ENCODE measurements at regions not wholly inside any gene's neighbourhood (a gene's known extent, or its start where the extent isn't known, plus 50 kb on each side); places are given as distances from the start of the nearest gene placed in this dataset.
A peak's percentile ranks its signal among the peaks of the same experiment; 100 is the strongest.

GRCh38 chr6:159104931-159105330, 60.1 kb upstream of the TAGAP start:
- Histone ChIP-seq H3K4me1 (no peaks in the 10 kb centered on the region), H3K27me3 (peaks cover 0 to 5% (median 0%) of the 10 kb centered on the region in 4 donors), H3K4me3 (no peak overlapping the region), H3K36me3 (no peaks in the 10 kb centered on the region), H3K27ac (no peak overlapping the region), H3K9me3 (no peaks in the 10 kb centered on the region)
- TF ChIP-seq, protein P1, sequence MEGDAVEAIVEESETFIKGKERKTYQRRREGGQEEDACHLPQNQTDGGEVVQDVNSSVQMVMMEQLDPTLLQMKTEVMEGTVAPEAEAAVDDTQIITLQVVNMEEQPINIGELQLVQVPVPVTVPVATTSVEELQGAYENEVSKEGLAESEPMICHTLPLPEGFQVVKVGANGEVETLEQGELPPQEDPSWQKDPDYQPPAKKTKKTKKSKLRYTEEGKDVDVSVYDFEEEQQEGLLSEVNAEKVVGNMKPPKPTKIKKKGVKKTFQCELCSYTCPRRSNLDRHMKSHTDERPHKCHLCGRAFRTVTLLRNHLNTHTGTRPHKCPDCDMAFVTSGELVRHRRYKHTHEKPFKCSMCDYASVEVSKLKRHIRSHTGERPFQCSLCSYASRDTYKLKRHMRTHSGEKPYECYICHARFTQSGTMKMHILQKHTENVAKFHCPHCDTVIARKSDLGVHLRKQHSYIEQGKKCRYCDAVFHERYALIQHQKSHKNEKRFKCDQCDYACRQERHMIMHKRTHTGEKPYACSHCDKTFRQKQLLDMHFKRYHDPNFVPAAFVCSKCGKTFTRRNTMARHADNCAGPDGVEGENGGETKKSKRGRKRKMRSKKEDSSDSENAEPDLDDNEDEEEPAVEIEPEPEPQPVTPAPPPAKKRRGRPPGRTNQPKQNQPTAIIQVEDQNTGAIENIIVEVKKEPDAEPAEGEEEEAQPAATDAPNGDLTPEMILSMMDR (IDR thresholded peaks at IDR 0.05), result no peak
- no peak for DNase-seq
- ATAC-seq, result no peak
- no peak for FAIRE-seq
- WGBS, 2 donors, result 75 to 82% methylated on average over 5 of the region's 5 CpGs
- intact Hi-C loops (cut with DNase I), result loop anchor here in 2 of 3 donors (10.0 kb wide), 1 partner anchor 60 kb away; the partner anchor contains the start of gene TAGAP (in 2 of the 2)

DNA sequence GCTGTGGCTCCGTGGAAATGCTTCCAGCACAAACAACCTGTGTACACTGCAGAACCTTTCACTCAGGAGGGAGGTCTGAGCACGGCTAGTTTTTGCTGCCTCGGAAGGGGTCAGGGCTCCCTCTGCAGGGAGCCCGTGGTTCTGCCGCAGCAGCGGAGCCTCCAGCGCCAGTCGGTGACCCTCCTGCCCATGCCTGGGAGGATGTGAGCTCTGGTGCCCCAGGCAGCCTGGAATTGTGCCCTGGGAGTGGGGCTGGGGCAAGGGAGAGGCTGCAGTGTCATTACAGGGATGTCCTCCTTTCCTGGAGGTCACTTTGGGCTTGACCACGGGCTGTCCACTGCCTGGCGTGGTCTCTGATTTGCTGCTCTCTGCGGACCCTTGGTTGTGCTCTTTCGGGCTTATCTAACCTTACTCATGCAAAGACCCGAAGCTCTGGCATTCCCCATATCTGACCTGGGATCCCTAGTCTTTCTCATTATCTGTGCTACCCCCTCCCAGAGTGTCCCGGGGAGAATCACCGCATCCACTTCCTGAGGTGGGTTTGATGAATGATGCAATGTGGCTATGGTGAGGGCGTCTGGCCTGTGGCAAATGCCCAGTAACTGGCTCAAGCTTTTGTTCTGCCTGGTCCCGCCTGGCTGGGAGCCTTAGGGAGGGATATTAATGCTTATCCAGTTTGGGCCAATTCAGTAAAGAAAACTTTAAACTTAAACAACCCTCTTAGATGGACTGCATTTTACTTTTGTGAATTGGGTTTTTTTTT, 59.6 kb upstream of the TAGAP start:
- Histone ChIP-seq H3K27me3 (peaks cover 0 to 5% (median 0%) of the 10 kb centered on the region in 4 donors), H3K36me3 (no peaks in the 10 kb centered on the region), H3K27ac (no peak overlapping the region), H3K4me1 (no peaks in the 10 kb centered on the region), H3K4me3 (no peak overlapping the region), H3K9me3 (no peaks in the 10 kb centered on the region)
- intact Hi-C loops (cut with DNase I), result loop anchor here in 2 of 3 donors (10.0 kb wide), 1 partner anchor 60 kb away; the partner anchor contains the start of gene TAGAP (in 2 of the 2)
- DNase-seq, result peak; percentile 51 to 85 (median 66)
- ATAC-seq, result peak; percentile 78 to 93 (median 92)
- TF ChIP-seq, protein P1 (IDR thresholded peaks at IDR 0.05), result peak; percentile 66 to 90 (median 84)
- 30 to 33% methylated on average over 16 to 17 of the region's 17 CpGs for WGBS, 2 donors
- FAIRE-seq, result no peak

- ATAC-seq (no peak), FAIRE-seq (no peak), DNase-seq (no peak)
- intact Hi-C loops (cut with DNase I), result loop anchor here in 2 of 3 donors (10.0 kb wide), 1 partner anchor 59 kb away; the partner anchor contains the start of gene TAGAP (in 2 of the 2)
- Histone ChIP-seq H3K36me3 (no peaks in the 10 kb centered on the region), H3K4me3 (no peak overlapping the region), H3K4me1 (no peaks in the 10 kb centered on the region), H3K27me3 (peaks cover 0 to 5% (median 0%) of the 10 kb centered on the region in 4 donors), H3K9me3 (no peaks in the 10 kb centered on the region), H3K27ac (no peak overlapping the region)
- 39 to 48% methylated on average over 17 to 18 of the region's 18 CpGs for WGBS, 2 donors
- TF ChIP-seq, protein P1 (IDR thresholded peaks at IDR 0.05), result no peak
Observed at GRCh38 chr6:159103396-159104162, 58.8 kb upstream of the TAGAP start.

- no peak overlapping the region for H3K4me3 ChIP-seq
- no peak overlapping the region for H3K27ac ChIP-seq
- peaks cover 0 to 5% (median 0%) of the 10 kb centered on the region in 4 donors for H3K27me3 ChIP-seq
- H3K36me3 ChIP-seq, result no peaks in the 10 kb centered on the region
- TF ChIP-seq, protein P1 (IDR thresholded peaks at IDR 0.05), result no peak
- intact Hi-C loops (cut with DNase I), result loop anchor here in 2 of 3 donors (10.0 kb wide), 1 partner anchor 58 kb away; the partner anchor contains the start of gene TAGAP (in 2 of the 2)
- DNase-seq, result no peak
- H3K4me1 ChIP-seq, result no peaks in the 10 kb centered on the region
- 78 to 80% methylated on average over 5 of the region's 5 CpGs for WGBS, 2 donors
- no peak for ATAC-seq
- FAIRE-seq, result no peak
- H3K9me3 ChIP-seq, result no peaks in the 10 kb centered on the region
Observed at GRCh38 chr6:159102373-159103160, 57.8 kb upstream of the TAGAP start.
